MCF 10A (cell line): ENCODE measurements at regions not wholly inside any gene's neighbourhood (a gene's known extent, or its start where the extent isn't known, plus 50 kb on each side); places are given as distances from the start of the nearest gene placed in this dataset.

Experiments used
- BruUV-seq: library from RNA; stranded (reverse); fragments of 400-500 nt; replicated peaks from 2 replicates; lab custom pipeline; 2021; lab: Mats Ljungman, UMichigan
- CTCF ChIA-PET: fragments of 300-600 bp; sonication (Branson Sonifier 250); formaldehyde crosslinking; extraction: SDS; loops from one replicate; lab custom pipeline; 2021; ENCODE audit warnings: antibody characterized with exemption, inconsistent platforms; lab: Yijun Ruan, JAX
- POLR2A ChIA-PET: fragments of 300-600, 350-650 bp; sonication (Branson Sonifier 250); formaldehyde crosslinking; extraction: SDS; loops from one replicate; lab custom pipeline; 2020; ENCODE audit warnings: antibody characterized with exemption, inconsistent platforms; lab: Yijun Ruan, JAX
- DNase-seq: peaks from one replicate; pipeline ENCODE4 v3.0.0-alpha.2; 2018; ENCODE audit not compliant: unreplicated experiment
- H3K27ac Mint-ChIP-seq: one replicate; pipeline ENCODE4 v1.8.0; 2022; ENCODE audit warnings: mild to moderate bottlenecking, low read depth, mixed read lengths; ENCODE audit not compliant: unreplicated experiment
- H3K27me3 Mint-ChIP-seq: one replicate; pipeline ENCODE4 v1.8.0; 2022; ENCODE audit warnings: mixed read lengths; ENCODE audit not compliant: insufficient read depth, unreplicated experiment
- H3K36me3 Mint-ChIP-seq: one replicate; pipeline ENCODE4 v1.8.0; 2022; ENCODE audit warnings: mild to moderate bottlenecking, moderate library complexity, mixed read lengths; ENCODE audit not compliant: insufficient read depth, unreplicated experiment
- H3K4me1 Mint-ChIP-seq: one replicate; pipeline ENCODE4 v1.8.0; 2022; ENCODE audit warnings: mixed read lengths; ENCODE audit not compliant: insufficient read depth, unreplicated experiment
- H3K4me3 Mint-ChIP-seq: one replicate; pipeline ENCODE4 v1.8.0; 2022; ENCODE audit warnings: mild to moderate bottlenecking, moderate library complexity, mixed read lengths; ENCODE audit not compliant: unreplicated experiment
- H3K9me3 Mint-ChIP-seq: one replicate; pipeline ENCODE4 v1.8.0; 2022; ENCODE audit warnings: mixed read lengths; ENCODE audit not compliant: unreplicated experiment
- intact Hi-C: fragments of 100-400 bp; cut with micrococcal nuclease; formaldehyde crosslinking; loops from 2 replicates; pipeline ENCODE4 v1.14.1; 2022
- TF ChIP-seq, protein P1 (sequence below): fragments of 200-600 bp; IDR thresholded peaks from one replicate; pipeline ENCODE4 v1.8.0; 2022; ENCODE audit warnings: antibody characterized with exemption, mild to moderate bottlenecking; ENCODE audit not compliant: unreplicated experiment

DNA sequence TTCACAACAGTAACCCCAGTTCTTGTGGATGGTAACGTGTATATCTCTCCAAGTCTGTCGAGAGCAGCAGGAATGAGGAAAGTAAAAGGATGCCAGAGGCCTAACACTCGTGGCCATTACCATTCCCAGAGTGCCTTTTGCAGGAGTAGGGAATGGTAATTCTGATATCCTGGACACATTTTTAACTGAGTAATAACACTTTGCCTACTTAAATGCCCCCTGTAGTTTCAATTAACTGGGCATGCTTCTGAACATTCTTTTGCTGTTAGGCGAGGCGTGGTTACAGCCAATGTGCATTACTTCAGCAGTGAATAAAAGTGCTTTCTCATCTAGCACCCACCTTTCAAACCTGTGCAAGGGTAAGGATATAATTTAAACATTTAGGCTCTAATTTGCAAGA lies 258.5 kb upstream of the ADGRL2 start:
- no peak overlapping the region for H3K27ac Mint-ChIP-seq
- POLR2A ChIA-PET = no interaction called here
- H3K36me3 Mint-ChIP-seq = no peaks in the 10 kb centered on the region
- no peaks in the 10 kb centered on the region for H3K9me3 Mint-ChIP-seq
- CTCF ChIA-PET = interaction anchor here (0.6 kb wide), 2 partner anchors 20 to 236 kb away, joined by 3 read pairs; no protein-coding TSS in a partner anchor
- no TSS peak for BruUV-seq
- H3K4me1 Mint-ChIP-seq = peaks cover 6% of the 10 kb centered on the region
- no peak overlapping the region for H3K4me3 Mint-ChIP-seq
- intact Hi-C loops = no loop called here
- DNase-seq = no peak
- no peaks in the 10 kb centered on the region for H3K27me3 Mint-ChIP-seq
- TF ChIP-seq, protein P1, sequence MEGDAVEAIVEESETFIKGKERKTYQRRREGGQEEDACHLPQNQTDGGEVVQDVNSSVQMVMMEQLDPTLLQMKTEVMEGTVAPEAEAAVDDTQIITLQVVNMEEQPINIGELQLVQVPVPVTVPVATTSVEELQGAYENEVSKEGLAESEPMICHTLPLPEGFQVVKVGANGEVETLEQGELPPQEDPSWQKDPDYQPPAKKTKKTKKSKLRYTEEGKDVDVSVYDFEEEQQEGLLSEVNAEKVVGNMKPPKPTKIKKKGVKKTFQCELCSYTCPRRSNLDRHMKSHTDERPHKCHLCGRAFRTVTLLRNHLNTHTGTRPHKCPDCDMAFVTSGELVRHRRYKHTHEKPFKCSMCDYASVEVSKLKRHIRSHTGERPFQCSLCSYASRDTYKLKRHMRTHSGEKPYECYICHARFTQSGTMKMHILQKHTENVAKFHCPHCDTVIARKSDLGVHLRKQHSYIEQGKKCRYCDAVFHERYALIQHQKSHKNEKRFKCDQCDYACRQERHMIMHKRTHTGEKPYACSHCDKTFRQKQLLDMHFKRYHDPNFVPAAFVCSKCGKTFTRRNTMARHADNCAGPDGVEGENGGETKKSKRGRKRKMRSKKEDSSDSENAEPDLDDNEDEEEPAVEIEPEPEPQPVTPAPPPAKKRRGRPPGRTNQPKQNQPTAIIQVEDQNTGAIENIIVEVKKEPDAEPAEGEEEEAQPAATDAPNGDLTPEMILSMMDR = no peak

DNA sequence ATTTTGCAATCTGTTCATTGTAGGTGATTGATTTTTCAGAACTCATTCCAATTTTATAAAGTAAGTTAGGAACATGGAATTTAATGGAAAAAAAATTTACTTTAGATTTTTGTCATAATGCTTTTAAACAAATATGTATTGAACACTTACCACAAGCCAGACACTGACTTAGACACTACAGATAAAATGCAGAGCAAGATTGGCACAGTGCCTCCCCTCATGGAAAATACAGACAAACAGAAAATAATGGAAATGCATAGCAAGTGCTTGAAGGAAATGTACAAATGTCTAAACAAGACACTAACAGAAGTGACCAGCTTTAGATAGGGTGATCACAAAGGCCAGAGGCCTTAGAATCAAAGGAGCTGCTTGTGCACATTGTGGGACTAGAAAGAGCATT lies 260.5 kb upstream of the ADGRL2 start:
- no peak for DNase-seq
- TF ChIP-seq, protein P1 = no peak
- Mint-ChIP-seq H3K36me3 (no peaks in the 10 kb centered on the region), H3K4me3 (no peak overlapping the region), H3K4me1 (peaks cover 6% of the 10 kb centered on the region), H3K27ac (no peak overlapping the region), H3K27me3 (no peaks in the 10 kb centered on the region), H3K9me3 (no peaks in the 10 kb centered on the region)
- ChIA-PET POLR2A (no interaction called here), CTCF (interaction anchor here (2.8 kb wide), 1 partner anchor 9 kb away, joined by 10 read pairs; no protein-coding TSS in a partner anchor)
- intact Hi-C loops = no loop called here
- BruUV-seq = no TSS peak

DNA sequence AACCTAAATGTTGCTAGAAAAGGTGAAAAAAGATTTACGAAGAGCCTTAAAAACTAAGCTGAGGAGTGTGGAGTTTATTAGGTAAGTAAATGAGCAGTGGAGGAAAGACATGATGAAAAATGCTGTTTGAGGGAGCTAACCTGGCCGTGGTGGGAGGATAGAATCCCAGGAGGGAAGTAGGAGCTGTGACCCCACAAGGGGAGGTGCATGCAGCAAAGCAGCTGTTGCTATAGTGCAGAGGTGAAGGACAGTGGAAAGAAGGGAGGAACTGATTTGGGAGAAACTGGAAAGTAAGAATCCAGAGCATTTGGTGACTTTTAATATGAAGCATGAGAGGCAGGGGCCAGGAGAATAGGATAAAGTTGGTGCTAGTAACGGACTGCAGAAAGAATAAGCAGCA lies 271.7 kb upstream of the ADGRL2 start:
- TF ChIP-seq, protein P1 = no peak
- no TSS peak for BruUV-seq
- intact Hi-C loops = no loop called here
- H3K27ac Mint-ChIP-seq = no peak overlapping the region
- no peaks in the 10 kb centered on the region for H3K27me3 Mint-ChIP-seq
- no peaks in the 10 kb centered on the region for H3K9me3 Mint-ChIP-seq
- DNase-seq = no peak
- no peak overlapping the region for H3K4me3 Mint-ChIP-seq
- POLR2A ChIA-PET = no interaction called here
- H3K36me3 Mint-ChIP-seq = no peaks in the 10 kb centered on the region
- no peaks in the 10 kb centered on the region for H3K4me1 Mint-ChIP-seq
- CTCF ChIA-PET = no interaction called here

DNA sequence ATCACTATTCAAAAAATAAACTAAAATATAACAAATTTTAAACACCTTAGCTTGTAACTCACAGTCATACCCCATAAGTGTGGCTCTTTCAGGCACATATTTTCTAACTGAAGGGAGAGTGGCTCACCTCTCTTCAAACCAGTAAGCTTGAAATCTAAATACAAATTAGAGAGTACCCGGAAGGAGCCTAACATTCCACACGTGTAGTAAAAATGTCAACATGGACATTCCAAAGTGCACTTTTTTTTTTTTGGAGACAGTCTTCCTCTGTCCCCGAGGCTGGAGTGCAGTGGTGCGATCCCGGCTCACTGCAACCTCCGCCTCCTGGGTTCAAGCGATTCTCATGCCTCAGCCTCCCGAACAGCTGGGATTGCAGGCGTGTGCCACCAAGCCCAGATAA lies 275.6 kb upstream of the ADGRL2 start:
- CTCF ChIA-PET = interaction anchor here (0.6 to 1.4 kb wide), 3 partner anchors 25 to 1050 kb away, joined by 3 read pairs; no protein-coding TSS in a partner anchor
- no TSS peak for BruUV-seq
- Mint-ChIP-seq H3K9me3 (no peaks in the 10 kb centered on the region), H3K4me1 (no peaks in the 10 kb centered on the region), H3K27me3 (no peaks in the 10 kb centered on the region), H3K27ac (no peak overlapping the region), H3K36me3 (no peaks in the 10 kb centered on the region), H3K4me3 (no peak overlapping the region)
- intact Hi-C loops = no loop called here
- no peak for DNase-seq
- TF ChIP-seq, protein P1 = no peak
- POLR2A ChIA-PET = no interaction called here
